ENCODE measurements at regions not wholly inside any gene's neighbourhood (a gene's known extent, or its start where the extent isn't known, plus 50 kb on each side); places are given as distances from the start of the nearest gene placed in this dataset.

GRCh38 chr2:18777250-18777812 is 188.0 kb upstream of the NT5C1B start:
- no peak for DNase-seq

- no peak for DNase-seq
Measured at GRCh38 chr2:18771212-18771611, 181.8 kb upstream of the NT5C1B start.

GRCh38 chr2:18763338-18763737 is 174.0 kb upstream of the NT5C1B start:
- DNase-seq: no peak

- DNase-seq: no peak
Measured at GRCh38 chr2:18762667-18763066, 173.3 kb upstream of the NT5C1B start.

GRCh38 chr2:18754286-18754685 is 164.9 kb upstream of the NT5C1B start:
- no peak for DNase-seq

- no peak for DNase-seq
Measured at GRCh38 chr2:18753722-18754121, 164.4 kb upstream of the NT5C1B start.

- DNase-seq: no peak
Measured at GRCh38 chr2:18752667-18753422, 163.5 kb upstream of the NT5C1B start.

GRCh38 chr2:18752022-18752493 is 162.7 kb upstream of the NT5C1B start:
- no peak for DNase-seq

- DNase-seq: no peak
Measured at GRCh38 chr2:18750672-18751554, 161.5 kb upstream of the NT5C1B start.

GRCh38 chr2:18749912-18750526 is 160.7 kb upstream of the NT5C1B start:
- peak in 4 of 14 donors; percentile 4 to 28 (median 10) for DNase-seq

- DNase-seq: no peak
Measured at GRCh38 chr2:18745431-18746272, 156.3 kb upstream of the NT5C1B start.

GRCh38 chr2:18741895-18742732 is 152.7 kb upstream of the NT5C1B start:
- DNase-seq: peak in 1 of 14 donors; percentile 20

- no peak for DNase-seq
Measured at GRCh38 chr2:18741191-18741590, 151.8 kb upstream of the NT5C1B start.

- no peak for DNase-seq
Measured at GRCh38 chr2:18740474-18740881, 151.1 kb upstream of the NT5C1B start.

- no peak for DNase-seq
Measured at GRCh38 chr2:18731666-18732065, 142.3 kb upstream of the NT5C1B start.

GRCh38 chr2:18724371-18725145 is 135.2 kb upstream of the NT5C1B start:
- no peak for DNase-seq

GRCh38 chr2:18723219-18723618 is 133.8 kb upstream of the NT5C1B start:
- DNase-seq: no peak

- no peak for DNase-seq
Measured at GRCh38 chr2:18722101-18722500, 132.7 kb upstream of the NT5C1B start.

GRCh38 chr2:18721038-18721922 is 131.9 kb upstream of the NT5C1B start:
- no peak for DNase-seq

All from C1 segment of cervical spinal cord (tissue), 14 donors.